ENCODE measurements at regions not wholly inside any gene's neighbourhood (a gene's known extent, or its start where the extent isn't known, plus 50 kb on each side); places are given as distances from the start of the nearest gene placed in this dataset.

- TF ChIP-seq CTCF (IDR thresholded peaks at IDR 0.05; ENCODE audit: borderline replicate concordance, extremely low read depth, low read length, poor library complexity, severe bottlenecking): no peak
- TF ChIP-seq EZH2 (IDR thresholded peaks at IDR 0.05; ENCODE audit: borderline replicate concordance, low read depth, low read length, severe bottlenecking): no peak
These were observed 771.6 kb upstream of the NR2F2 start for GRCh38 chr15:95558916-95559315.
